ENCODE measurements at regions not wholly inside any gene's neighbourhood (a gene's known extent, or its start where the extent isn't known, plus 50 kb on each side); places are given as distances from the start of the nearest gene placed in this dataset.

GRCh38 chr7:18405726-18406125 is 89.8 kb upstream of the HDAC9 start:
- ATAC-seq (no peak), DNase-seq (ENCODE audit: low read depth, low spot score) (no peak)
- TF ChIP-seq MAX (IDR thresholded peaks at IDR 0.05) (no peak), ELF1 (IDR thresholded peaks at IDR 0.05; ENCODE audit: borderline replicate concordance, low read depth) (no peak), CBX3 (IDR thresholded peaks at IDR 0.05; ENCODE audit: low read depth) (no peak), SP1 (IDR thresholded peaks at IDR 0.05; ENCODE audit: low read depth) (no peak), SIN3A (IDR thresholded peaks at IDR 0.05; ENCODE audit: low read depth) (no peak), ZNF274 (IDR thresholded peaks at IDR 0.05; ENCODE audit: low read depth, low read length) (no peak)
- BruUV-seq (replicated peaks) = no TSS peak
- RAD21 ChIA-PET (ENCODE audit: low non-redundant PET in 1 of 2, low total read pairs in 2 of 2, uncharacterized antibody in 2 of 2, unreplicated experiment in 2 of 2) = no interaction called here
- Histone ChIP-seq H3K9ac (ENCODE audit: low read length) (no peak overlapping the region), H3K4me1 (ENCODE audit: control insufficient read depth in 1 of 2, insufficient read depth in 2 of 2, low read length in 2 of 2) (no peaks in the 10 kb centered on the region), H3K79me2 (ENCODE audit: insufficient read depth, low read length) (no peaks in the 10 kb centered on the region), H3K9me2 (ENCODE audit: insufficient read depth) (no peaks in the 10 kb centered on the region), H3K4me2 (ENCODE audit: low read length) (no peak overlapping the region), H4K20me1 (ENCODE audit: insufficient read depth) (no peaks in the 10 kb centered on the region), H3K4me3 (replicated peaks in 1 of 2; ENCODE audit: low read depth in 1 of 2, low read length in 2 of 2) (no peak overlapping the region), H2AFZ (ENCODE audit: low read depth, low read length, poor library complexity, severe bottlenecking) (no peak overlapping the region), H3K9me3 (ENCODE audit: control insufficient read depth in 1 of 2, insufficient read depth in 1 of 2, low read depth in 1 of 2, low read length in 2 of 2) (no peaks in the 10 kb centered on the region), H3K36me3 (ENCODE audit: control insufficient read depth in 1 of 2, insufficient read depth in 2 of 2, low read length in 2 of 2) (no peaks in the 10 kb centered on the region), H3K27ac (ENCODE audit: low read depth, low read length) (no peak overlapping the region), H3K27me3 (ENCODE audit: insufficient read depth, low read length) (no peaks in the 10 kb centered on the region)
- CTCF ChIA-PET = no interaction called here
- intact Hi-C loops (cut with micrococcal nuclease) = no loop called here
- POLR2A ChIA-PET = no interaction called here

- BruUV-seq (replicated peaks) = no TSS peak
- Histone ChIP-seq H3K79me2 (ENCODE audit: insufficient read depth, low read length) (no peaks in the 10 kb centered on the region), H3K9me2 (ENCODE audit: insufficient read depth) (no peaks in the 10 kb centered on the region), H3K9me3 (ENCODE audit: control insufficient read depth in 1 of 2, insufficient read depth in 1 of 2, low read depth in 1 of 2, low read length in 2 of 2) (no peaks in the 10 kb centered on the region), H3K36me3 (ENCODE audit: control insufficient read depth in 1 of 2, insufficient read depth in 2 of 2, low read length in 2 of 2) (no peaks in the 10 kb centered on the region), H3K9ac (ENCODE audit: low read length) (no peak overlapping the region), H3K4me2 (ENCODE audit: low read length) (no peak overlapping the region), H3K4me1 (ENCODE audit: control insufficient read depth in 1 of 2, insufficient read depth in 2 of 2, low read length in 2 of 2) (no peaks in the 10 kb centered on the region), H3K4me3 (replicated peaks in 1 of 2; ENCODE audit: low read depth in 1 of 2, low read length in 2 of 2) (no peak overlapping the region), H3K27ac (ENCODE audit: low read depth, low read length) (no peak overlapping the region), H4K20me1 (ENCODE audit: insufficient read depth) (no peaks in the 10 kb centered on the region), H2AFZ (ENCODE audit: low read depth, low read length, poor library complexity, severe bottlenecking) (no peak overlapping the region), H3K27me3 (ENCODE audit: insufficient read depth, low read length) (no peaks in the 10 kb centered on the region)
- ChIA-PET POLR2A (no interaction called here), CTCF (no interaction called here), RAD21 (ENCODE audit: low non-redundant PET in 1 of 2, low total read pairs in 2 of 2, uncharacterized antibody in 2 of 2, unreplicated experiment in 2 of 2) (no interaction called here)
- no peak for DNase-seq (ENCODE audit: low read depth, low spot score)
- ATAC-seq = no peak
- intact Hi-C loops (cut with micrococcal nuclease) = no loop called here
- no peak for TF ChIP-seq CBX3 (IDR thresholded peaks at IDR 0.05; ENCODE audit: low read depth)
Observed at GRCh38 chr7:18407385-18407784, 88.2 kb upstream of the HDAC9 start.
